ENCODE measurements at regions not wholly inside any gene's neighbourhood (a gene's known extent, or its start where the extent isn't known, plus 50 kb on each side); places are given as distances from the start of the nearest gene placed in this dataset.

- TF ChIP-seq CTCF (conservative IDR thresholded peaks at IDR 0.05 in 1 of 2, IDR thresholded peaks at IDR 0.05 in 1 of 2; ENCODE audit: extremely low read depth in 1 of 2, insufficient read depth in 1 of 2, low read depth in 1 of 2, low read length in 2 of 2): no peak
- TF ChIP-seq EZH2 (IDR thresholded peaks at IDR 0.05; ENCODE audit: borderline replicate concordance, low read length): no peak
Measured at GRCh38 chr15:45866616-45867015, 231.8 kb downstream of the SQOR start.
